A172 (cell line): ENCODE measurements at regions not wholly inside any gene's neighbourhood (a gene's known extent, or its start where the extent isn't known, plus 50 kb on each side); places are given as distances from the start of the nearest gene placed in this dataset.
A peak's percentile ranks its signal among the peaks of the same experiment; 100 is the strongest.
"Not testable (repeated sequence)": the region's sequence is repeated elsewhere in the genome, so short reads cannot be mapped to it uniquely, and the experiment has no call there.

Experiments used
- DNase-seq: peaks from one replicate; pipeline ENCODE4 v3.0.0-alpha.2; 2015; ENCODE audit warnings: low spot score

DNA sequence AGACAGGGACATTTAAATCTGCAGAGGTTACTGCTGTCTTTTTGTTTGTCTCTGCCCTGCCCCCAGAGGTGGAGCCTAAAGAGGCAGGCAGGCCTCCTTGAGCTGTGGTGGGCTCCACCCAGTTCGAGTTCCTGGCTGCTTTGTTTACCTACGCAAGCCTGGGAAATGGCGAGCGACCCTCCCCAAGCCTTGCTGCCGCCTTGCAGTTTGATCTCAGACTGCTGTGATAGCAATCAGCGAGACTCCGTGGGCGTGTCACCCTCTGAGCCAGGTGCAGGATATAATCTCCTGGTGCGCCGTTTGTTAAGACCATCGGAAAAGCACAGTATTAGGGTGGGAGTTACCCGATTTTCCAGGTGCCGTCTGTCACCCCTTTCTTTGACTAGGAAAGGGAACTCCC lies 93.3 kb downstream of the ANKRD30BL start:
- DNase-seq = not testable (repeated sequence)

DNA sequence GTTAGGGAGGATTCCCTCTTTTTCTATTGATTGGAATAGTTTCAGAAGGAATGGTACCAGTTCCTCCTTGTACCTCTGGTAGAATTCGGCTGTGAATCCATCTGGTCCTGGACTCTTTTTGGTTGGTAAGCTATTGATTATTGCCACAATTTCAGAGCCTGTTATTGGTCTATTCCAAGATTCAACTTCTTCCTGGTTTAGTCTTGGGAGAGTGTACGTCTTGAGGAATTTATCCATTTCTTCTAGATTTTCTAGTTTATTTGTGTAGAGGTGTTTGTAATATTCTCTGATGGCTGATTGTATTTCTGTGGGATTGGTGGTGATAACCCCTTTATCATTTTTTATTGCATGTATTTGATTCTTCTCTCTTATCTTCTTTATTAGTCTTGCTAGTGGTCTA lies 96.4 kb downstream of the ANKRD30BL start:
- DNase-seq = not testable (repeated sequence)

DNA sequence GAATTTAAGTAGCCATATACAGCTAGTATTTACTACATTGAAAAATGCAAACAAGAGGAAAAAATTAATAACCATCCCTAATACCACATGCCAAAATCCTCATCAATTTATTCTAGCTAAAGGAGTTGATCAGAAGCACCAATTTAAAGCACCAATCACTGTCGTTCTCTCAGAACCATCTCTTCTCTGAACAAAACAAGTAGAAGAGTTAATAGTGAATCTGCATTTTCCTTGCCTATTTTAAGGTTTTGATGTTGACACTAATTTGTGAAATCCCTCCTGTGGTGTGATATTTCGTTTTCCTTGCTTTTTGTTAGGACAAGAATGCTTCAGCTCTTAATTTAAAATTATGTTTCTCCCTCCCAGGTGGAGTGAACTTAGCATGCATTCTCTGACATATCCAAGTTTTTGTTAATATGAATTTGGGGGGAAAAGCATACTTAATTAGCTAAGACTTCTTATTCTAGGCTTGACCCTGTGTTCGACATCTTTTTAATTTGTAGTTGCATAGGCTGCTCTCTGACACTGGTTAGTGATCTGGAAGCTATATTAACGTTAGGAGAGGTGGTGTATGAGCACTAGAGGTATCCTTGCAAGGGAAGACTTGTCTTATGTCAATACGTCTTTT lies 122.0 kb downstream of the ANKRD30BL start:
- not testable (repeated sequence) for DNase-seq

DNA sequence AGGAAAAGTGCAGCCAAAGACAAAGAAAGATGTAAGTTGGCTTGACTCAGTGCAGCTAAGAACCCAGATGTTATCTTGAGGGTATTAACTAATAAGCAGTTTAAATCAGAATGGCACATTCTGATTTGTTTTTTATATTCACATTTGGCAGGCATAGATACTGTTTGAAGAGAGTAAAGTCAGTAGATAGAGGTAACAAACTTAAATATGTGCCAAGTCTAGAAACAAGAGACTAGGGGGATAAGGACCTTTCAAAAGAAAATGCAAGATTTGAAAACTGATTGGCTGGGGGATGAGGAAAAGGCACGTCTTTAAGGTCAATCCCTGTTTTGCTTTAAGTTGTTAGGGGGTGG lies 122.9 kb downstream of the ANKRD30BL start:
- DNase-seq = not testable (repeated sequence)

DNA sequence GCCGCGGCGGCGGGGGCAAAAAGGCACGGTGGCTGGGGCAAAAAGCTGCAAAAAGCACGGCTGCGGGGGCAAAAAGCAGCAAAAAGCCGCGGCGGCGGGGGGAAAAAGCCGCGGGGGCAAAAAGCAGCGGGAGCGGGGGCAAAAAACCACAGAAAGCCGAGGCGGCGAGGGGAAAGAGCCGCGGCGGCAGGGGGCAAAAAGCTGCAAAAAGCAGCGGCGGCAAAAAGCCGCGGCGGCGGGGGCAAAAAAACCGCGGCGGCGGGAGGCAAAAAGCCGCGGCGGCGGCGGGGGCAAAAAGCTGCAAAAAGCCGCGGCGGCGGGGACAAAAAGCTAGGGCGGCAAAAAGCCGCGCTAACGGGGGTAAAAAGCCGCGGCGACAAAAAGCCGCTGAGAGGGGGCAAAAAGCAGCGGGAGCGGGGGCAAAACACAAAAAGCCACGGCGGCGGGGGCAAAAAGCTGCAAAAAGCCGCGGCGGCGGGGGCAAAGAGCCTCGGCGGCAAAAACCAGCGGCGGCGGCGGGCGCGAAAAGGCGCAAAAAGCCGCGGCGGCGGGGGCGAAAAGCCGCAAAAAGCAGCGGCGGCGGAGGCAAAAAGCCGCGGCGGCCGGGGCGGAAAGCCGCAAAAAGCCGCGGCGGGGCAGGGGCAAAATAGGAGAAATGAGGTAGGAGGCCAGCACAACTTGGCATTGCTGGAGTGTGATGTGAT lies 123.4 kb downstream of the ANKRD30BL start:
- no peak for DNase-seq

DNA sequence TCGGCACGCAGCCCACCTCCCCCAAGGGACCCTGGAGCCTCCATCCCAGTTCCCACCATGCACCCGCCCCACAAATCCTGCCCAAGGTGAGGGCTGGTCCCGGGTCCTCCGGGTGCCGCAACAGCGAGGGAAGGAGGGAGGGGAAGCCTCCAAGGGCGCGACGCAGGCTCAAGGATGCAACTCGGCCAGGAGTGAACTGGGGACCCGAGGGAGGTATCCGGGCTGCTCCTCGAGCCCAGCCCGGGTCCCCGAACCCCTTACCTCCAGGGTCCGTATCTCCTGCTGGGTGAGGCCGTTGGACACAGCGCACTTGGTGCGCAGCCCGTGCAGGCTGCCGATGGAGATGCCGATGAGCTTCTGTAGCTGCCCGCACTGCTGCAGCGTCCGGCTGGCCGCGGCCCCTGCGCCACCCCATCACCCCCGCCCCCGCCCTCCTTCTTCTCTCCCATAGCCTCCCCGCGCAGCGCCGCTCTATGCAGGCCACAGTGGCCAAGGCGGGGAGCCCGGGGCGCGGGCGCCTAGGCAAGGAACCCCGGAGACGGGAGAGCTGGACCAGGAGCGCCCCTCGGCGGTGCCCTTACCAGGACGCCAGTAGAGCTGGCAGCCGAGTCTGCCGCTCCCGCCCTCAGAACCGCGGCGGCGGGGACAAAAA lies 124.1 kb downstream of the ANKRD30BL start:
- no peak for DNase-seq

DNA sequence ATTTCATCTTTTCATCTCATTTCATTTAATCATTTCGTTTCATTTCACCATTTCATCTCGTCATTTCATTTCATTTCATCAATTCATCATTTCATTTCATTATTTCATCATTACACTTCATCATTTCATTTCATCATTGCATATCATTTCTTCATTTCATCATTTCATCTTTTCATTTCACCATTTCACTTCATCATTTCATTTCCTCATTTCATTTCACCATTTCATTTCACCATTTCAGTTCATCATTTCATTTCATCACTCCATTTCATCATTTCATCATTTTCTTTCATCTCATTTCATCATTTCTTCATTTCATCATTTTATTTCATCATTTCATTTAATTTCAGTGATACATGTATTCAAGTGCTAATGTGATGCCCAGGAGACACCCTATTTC lies 127.1 kb downstream of the ANKRD30BL start:
- DNase-seq = no peak

DNA sequence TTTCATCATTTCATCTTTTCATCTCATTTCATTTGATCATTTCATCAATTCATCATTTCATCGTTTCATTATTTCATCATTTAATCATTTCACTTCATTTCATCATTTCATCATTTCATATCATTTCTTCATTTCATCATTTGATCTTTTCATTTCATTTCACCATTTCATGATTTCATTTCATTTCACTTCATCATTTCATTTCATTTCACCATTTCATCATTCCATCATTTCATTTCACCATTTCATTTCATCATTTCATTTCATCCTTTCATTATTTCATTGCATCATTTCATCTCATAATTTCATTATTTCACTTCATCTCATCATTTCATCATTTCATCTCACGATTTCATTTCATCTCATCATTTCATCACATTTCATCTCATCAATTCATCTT lies 127.8 kb downstream of the ANKRD30BL start:
- no peak for DNase-seq

DNA sequence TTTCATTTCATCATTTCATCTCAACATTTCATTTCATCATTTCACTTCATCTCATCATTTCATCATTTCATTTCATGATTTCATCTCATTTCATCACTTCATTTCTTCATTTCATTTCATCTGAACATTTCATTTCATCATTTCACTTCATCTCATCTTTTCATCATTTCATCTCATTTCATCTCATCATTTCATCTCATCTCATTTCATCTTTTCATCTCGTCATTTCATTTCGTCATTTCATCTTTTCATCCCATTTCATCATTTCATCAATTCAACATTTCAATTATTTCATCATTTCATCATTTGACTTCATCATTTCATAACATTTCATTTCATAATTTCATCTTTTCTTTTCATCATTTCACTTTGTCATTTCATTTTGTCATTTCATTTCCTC lies 128.4 kb downstream of the ANKRD30BL start:
- DNase-seq = no peak

DNA sequence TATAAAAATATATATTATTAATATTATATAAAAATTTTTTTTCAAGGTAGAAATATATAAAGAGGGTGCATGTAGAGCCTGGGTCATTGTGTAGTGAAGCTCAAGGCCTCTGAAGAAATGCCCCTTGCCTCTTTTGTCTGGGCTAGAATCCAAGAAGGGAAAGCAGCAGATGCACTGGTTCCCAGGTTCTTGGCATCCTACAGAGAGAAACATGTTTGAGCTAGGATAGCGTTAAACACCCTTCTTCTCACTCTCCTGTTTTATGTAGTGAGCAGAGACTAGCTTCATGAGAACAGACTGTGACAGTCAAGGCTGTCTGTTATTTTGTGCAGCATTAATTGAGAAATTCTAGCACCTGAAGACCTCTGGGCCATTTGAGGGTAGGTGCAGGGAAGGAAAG lies 149.7 kb downstream of the ANKRD30BL start:
- DNase-seq = not testable (repeated sequence)

DNA sequence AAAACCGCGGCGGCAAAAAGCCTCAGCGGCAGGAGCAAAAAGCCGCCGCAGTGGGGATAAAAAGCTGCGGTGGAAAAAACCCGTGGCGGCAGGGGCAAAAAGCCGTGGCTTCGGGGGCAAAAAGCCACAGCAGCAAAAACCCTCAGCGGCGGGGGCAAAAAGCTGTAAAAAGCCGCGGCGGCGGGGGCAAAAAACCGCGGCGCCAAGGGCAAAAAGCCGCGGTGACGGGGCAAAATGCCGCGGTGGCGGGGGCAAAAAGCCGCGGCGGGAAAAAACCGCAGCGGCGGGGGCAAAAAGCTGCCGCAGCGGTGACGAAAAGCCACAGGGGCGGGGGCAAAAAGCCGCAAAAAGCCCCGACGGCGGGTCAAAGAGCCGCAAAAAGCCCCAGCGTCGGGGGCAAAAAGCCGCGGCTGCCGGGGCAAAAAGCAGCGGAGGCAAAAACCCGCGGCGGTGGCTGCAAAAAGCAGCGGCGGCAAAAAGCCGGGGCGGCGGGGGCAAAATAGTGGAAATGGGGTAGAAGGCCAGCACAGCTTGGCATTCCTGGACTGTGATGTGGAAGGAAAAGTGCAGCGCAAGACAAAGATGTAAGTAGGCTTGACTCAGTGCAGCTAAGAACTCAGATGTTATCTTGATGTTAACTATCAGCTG lies 151.8 kb downstream of the ANKRD30BL start:
- DNase-seq = no peak

DNA sequence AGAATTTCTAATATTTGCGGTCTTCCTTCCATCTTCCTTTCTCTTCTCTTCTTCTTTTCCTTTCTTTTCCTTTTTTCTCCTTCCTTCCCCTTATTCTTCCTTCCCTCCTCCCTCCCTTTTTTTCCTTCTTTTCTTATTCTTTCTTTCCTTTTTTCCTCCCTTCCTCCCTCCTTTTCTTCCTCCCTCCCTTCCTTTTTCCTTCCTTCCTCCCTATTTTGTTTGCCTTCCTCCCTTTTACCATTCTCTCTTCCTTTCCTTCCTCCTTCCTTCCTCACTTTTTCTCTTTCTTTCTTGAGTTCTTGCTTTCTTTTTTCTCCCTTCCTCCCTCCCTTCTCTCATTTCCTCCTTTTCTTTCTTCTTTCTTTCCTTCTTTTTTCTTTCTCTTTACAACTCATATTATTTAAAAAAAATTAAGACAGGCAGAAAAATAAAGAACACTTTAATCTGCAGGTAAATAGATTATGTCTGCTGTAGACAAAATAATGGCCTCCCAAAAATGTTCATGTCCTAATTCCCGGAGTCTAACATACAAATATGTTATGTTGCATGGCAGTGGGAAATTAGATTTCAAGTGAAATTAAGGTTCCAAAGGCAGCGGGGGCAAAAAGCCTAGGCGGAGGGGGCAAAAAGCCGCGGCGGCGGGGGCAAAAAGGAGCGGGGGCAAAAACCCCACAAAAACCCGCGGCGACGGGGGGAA lies 152.4 kb downstream of the ANKRD30BL start:
- DNase-seq = no peak

DNA sequence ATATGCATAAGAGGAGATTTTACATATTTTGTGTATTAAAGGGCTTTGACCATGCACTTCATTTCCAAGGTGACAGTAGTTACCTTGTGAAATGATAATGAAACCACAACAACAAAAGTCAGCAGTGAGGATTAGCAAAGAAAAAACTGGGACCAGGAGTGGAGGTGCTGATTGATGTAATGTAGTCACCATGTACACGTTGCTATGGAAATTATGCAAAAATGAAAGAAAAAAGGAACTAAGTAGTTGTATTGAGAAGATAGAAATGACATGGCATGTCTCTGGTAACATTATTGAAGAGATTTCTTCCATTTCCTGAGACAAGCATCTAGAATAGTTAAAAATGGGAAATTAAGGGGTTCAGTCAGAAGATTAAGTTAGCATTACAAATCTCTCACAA lies 171.0 kb downstream of the ANKRD30BL start:
- DNase-seq = not testable (repeated sequence)

DNA sequence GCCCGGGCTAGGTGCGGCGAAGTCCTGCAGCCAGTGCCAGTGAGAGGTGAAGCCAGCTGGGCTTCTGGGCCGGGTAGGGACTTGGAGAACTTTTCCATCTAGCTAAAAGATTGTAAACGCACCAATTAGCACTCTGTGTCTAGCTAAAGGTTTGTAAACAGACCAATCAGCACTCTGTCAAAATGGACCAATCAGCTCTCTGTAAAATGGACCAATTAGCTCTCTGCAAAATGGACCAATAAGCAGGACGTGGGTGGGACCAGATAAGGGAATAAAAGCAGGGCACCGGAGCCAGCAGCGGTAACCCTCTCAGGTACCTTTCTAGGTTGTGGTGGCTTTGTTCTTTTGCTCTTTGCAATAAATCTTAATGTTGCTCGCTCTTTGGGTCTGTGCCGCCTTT lies 195.1 kb downstream of the ANKRD30BL start:
- DNase-seq = not testable (repeated sequence)

DNA sequence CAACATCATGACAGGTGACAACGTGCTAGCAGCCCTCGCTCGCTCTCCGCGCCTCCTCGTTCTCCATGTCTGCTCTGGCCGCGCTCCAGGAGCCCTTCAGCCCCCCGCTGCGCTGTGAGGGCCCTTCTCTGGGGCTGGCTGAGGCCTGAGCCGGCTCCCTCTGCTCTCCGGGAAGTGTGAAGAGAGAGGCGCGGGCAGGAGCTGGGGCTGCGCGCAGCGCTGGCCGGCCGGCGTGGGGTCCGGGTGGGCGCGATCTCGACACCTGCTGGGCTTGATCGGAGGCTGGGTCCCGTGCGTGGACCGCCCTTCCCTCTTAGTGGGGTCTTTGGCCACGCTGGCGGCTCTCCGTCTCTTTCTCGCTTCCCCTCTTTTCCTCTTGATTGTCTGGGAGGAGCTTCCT lies 195.5 kb downstream of the ANKRD30BL start:
- no peak for DNase-seq

DNA sequence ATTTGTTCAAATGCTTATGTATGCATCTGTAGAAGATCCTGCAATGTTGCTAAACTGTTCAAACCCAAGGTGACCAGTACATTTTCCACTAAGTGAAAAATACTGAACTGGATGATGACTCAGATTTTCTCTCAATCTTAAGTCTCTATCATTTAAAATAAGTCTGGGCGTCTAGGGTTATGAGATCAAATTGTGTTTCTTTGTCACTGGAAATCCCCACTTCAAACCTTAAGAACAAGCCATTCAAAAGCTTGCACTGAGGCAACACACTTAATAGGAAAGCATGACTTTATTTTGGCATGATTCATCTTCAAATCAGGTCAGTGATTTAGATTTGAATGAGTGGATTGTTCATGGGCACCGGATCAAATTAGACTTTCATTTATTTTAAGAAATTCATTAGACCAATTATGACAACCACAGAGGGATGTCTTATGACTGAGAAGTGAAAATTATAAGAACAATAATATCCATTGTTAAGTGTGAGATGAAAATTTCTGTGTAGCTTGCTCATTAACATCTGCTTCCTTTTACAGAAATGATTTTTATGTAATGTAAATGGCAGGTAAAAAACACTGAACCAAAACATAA lies 203.6 kb downstream of the ANKRD30BL start:
- peak; percentile 15 for DNase-seq

DNA sequence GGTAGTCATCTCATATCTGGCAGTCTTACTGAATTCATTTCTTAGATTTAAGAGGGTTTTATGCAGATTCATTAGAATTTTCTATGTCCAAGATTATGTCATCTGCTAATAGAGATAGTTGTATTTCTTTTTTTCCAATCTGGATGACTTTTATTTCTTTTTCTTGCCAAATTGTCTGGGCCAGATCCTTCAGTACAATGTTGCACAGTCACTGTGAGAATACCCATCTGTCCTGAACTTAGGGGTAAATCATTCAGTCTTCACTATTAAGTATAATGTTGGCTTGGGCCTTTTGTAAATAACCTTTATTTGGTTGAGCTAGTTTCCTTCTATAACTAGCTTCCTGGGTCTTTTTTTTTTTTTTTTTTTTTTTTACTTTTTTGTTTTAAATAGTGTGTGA lies 213.1 kb downstream of the ANKRD30BL start:
- DNase-seq = not testable (repeated sequence)

DNA sequence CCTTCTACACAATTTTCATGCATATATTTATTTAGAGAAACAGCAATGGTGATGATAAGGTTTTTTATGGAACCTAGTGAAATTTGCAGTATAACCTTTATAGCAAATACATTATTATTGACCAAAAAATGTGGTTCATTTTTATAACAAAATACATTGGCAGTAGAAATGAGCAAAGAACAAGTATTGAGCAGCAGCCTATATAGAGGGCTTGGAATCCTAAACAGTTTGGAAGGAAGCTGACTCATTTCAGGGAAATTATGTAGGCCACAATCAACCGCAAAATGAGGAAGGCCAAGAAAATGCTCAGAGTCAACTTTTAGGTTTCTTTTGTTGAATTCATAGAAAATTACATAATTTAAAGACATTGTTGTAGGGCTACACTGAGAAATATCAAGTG lies 238.5 kb downstream of the ANKRD30BL start:
- DNase-seq = peak; percentile 31

DNA sequence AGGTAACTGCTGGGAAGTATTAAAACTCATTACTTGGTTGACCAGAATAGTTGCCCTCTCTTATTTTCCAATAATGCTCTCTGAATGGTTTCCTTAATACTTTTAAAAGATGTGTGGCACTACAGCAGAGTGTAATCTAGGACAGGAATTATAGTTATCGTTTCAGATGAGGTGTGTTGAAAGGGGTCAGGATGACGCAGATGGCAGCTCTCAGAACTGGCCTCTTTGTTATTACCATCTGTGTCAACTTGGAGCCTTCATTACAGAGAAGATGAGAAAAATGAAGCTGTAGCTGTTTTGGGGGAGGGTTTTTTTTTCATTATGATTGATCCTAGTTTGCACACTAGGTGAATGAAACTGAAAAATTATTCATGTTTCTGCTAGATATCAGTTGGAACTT lies 238.9 kb downstream of the ANKRD30BL start:
- peak; percentile 10 for DNase-seq
